Vagina (tissue), 2 donors: ENCODE measurements at regions not wholly inside any gene's neighbourhood (a gene's known extent, or its start where the extent isn't known, plus 50 kb on each side); places are given as distances from the start of the nearest gene placed in this dataset.

ENCODE experiments used
- POLR2A ChIP-seq, 2 donors: fragments of 450-650 bp; IDR thresholded peaks; one replicate each; pipeline ENCODE4 v1.6.1; 2017; ENCODE audit warnings: antibody characterized with exemption in 2 of 2, mild to moderate bottlenecking in 2 of 2, moderate library complexity in 2 of 2
- TF ChIP-seq, protein P1 (sequence below), 3 experiments: fragments of 450-650 bp in 2 of 3; fragments of 200-600 bp in 1 of 3; sonication (generic) in 1 of 3; IDR thresholded peaks; one replicate each; pipeline ENCODE4 v1.5.1; 2017 to 2019; ENCODE audit warnings: antibody characterized with exemption in 3 of 3, mild to moderate bottlenecking in 2 of 3, moderate library complexity in 2 of 3

DNA sequence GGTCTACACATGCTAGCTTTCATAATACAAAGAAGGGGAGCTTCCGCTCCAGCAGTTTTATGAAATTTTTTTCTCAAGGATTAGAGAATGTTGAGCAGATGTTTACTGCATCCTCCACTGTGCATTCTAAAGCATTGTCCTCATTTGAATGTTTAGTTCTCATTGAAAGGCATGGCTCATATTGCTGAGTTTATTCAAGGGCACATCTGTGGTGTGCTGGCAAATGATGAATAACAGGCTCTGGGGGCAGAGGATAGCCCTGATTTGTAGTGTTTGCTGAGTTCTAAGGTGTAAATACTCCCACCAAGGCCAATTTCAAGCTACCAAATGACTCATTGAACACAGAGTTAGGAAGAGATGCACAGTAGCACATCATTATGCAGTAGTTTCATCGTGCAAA is 303.2 kb upstream of the FAM78B start:
- no peak for TF ChIP-seq POLR2A (IDR thresholded peaks at IDR 0.05)
- TF ChIP-seq, protein P1, sequence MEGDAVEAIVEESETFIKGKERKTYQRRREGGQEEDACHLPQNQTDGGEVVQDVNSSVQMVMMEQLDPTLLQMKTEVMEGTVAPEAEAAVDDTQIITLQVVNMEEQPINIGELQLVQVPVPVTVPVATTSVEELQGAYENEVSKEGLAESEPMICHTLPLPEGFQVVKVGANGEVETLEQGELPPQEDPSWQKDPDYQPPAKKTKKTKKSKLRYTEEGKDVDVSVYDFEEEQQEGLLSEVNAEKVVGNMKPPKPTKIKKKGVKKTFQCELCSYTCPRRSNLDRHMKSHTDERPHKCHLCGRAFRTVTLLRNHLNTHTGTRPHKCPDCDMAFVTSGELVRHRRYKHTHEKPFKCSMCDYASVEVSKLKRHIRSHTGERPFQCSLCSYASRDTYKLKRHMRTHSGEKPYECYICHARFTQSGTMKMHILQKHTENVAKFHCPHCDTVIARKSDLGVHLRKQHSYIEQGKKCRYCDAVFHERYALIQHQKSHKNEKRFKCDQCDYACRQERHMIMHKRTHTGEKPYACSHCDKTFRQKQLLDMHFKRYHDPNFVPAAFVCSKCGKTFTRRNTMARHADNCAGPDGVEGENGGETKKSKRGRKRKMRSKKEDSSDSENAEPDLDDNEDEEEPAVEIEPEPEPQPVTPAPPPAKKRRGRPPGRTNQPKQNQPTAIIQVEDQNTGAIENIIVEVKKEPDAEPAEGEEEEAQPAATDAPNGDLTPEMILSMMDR (IDR thresholded peaks at IDR 0.05) = no peak
